AG04450 (cell line): ENCODE measurements at regions not wholly inside any gene's neighbourhood (a gene's known extent, or its start where the extent isn't known, plus 50 kb on each side); places are given as distances from the start of the nearest gene placed in this dataset.

ENCODE experiments used
- CTCF ChIA-PET: fragments of 300-600, 350-600 bp; formaldehyde crosslinking; extraction: SDS; loops from one replicate; lab custom pipeline; 2022; ENCODE audit warnings: antibody characterized with exemption, inconsistent platforms; lab: Charles Lee
- POLR2A ChIA-PET: fragments of 350-600 bp; formaldehyde crosslinking; extraction: SDS; loops from one replicate; lab custom pipeline; 2021; ENCODE audit warnings: antibody characterized with exemption, inconsistent platforms; lab: Yijun Ruan, JAX
- DNase-seq: peaks from one replicate; pipeline ENCODE4 v3.0.0-alpha.2; 2011; ENCODE audit warnings: low read depth, low spot score
- H3K27ac ChIP-seq: one replicate; pipeline ENCODE4 v1.5.1; 2012; ENCODE audit warnings: low read depth, low read length, control low read depth
- H3K27me3 ChIP-seq: one replicate; pipeline ENCODE4 v1.6.0; 2012; ENCODE audit warnings: low read length; ENCODE audit not compliant: control insufficient read depth, insufficient read depth
- H3K4me3 ChIP-seq: 2 replicates; pipeline ENCODE4 v1.5.1; 2011; ENCODE audit warnings: mild to moderate bottlenecking, low read depth, low read length, control low read depth
- H3K9me3 ChIP-seq: 2 replicates; pipeline ENCODE4 v1.5.1; 2012; ENCODE audit warnings: low read length; ENCODE audit not compliant: control insufficient read depth, insufficient read depth
- CTCF ChIP-seq: IDR thresholded peaks from 2 replicates; pipeline ENCODE4 v1.5.1; 2011; ENCODE audit warnings: low read depth, low read length, control low read depth, inconsistent platforms

DNA sequence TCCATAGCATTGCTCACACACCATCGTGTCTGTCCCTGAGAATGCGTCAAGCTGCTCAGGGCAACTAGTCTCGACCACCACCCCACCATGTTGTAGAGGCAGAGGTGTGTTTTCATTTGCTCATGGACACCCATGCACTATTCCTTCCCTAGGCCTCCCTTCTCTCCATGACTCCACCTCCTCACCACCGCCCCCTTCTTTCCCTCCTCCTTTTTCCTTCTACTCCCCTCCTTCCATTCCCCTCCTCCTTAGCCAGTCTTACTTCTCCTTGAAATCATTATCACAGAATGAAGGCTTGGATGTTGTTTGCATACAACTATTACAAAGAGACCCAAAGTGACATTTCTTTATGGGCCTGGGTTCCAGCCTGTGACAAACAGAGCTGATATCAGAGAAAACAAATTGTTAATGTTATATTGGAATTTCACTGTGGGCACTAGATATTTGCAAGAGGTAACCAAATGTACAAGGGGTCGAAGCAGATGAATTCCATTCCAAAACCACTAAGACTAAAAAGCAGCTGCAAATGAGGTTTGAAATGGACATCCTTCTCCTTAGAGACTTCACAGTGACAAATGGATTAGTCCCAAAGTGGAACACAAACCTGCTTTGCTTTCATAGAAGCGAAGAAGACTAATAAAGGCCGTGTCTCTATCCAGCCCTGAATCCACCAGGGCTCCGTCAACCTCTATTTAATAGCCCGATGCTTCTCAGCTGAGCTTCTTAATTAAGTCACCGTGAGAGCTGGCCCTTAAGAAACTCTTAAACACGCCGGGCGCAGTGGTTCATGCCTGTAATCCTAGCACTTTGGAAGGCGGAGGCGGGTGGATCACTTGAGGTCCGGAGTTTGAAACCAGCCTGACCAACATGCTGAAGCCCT is 275.8 kb upstream of the SULF2 start:
- CTCF ChIA-PET, result no interaction called here
- Histone ChIP-seq H3K27me3 (no peaks in the 10 kb centered on the region), H3K9me3 (peaks cover 20% of the 10 kb centered on the region), H3K27ac (no peak overlapping the region), H3K4me3 (no peak overlapping the region)
- no peak for DNase-seq
- TF ChIP-seq CTCF, result no peak
- POLR2A ChIA-PET, result no interaction called here

DNA sequence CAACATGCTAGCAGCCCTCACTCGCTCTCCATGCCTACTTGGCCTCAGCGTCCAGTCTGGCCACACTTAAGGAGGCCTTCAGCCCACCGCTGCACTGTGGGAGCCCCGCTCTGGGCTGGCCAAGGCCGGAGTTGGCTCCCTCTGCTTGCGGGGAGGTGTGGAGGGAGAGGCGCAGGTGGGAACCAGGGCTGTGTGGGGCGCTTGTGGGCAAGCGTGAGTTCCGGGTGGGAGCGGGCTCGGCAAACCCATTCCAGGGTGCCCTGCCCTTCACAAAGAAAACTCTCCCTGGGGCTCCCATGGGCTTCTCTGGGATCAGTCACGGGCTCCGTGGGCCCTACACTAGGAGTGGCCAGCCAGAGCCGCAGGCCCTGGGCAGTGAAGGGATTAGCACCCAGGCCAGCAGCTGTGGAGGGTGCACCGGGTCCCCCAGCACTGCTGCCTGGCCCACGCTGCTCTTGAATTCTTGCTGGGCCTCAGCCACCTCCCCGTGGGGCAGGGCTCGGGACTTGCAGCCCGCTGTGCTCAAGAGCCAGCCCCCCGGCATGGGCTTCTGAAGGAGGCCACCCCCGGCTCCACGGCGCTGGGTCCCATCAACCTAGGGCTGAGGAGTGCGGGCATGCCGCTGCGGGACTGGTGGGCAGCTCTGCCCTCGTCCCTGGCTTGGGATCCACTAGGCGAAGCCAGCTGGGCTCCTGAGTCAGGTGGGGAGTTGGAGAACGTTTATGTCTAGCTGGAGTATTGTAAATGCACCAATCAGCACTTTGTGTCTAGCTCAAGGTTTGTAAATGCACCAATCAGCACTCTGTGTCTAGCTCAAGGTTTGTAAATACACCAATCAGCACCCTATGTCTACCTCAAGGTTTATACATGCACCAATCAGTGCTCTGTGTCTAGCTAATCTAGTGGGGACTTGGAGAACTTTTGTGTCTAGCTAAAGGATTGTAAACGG is 273.6 kb upstream of the SULF2 start:
- Histone ChIP-seq H3K27ac (no peak overlapping the region), H3K9me3 (peaks cover 20% of the 10 kb centered on the region), H3K4me3 (no peak overlapping the region), H3K27me3 (no peaks in the 10 kb centered on the region)
- ChIA-PET POLR2A (no interaction called here), CTCF (no interaction called here)
- no peak for DNase-seq
- no peak for TF ChIP-seq CTCF

- Histone ChIP-seq H3K9me3 (peaks cover 20% of the 10 kb centered on the region), H3K27me3 (no peaks in the 10 kb centered on the region), H3K27ac (no peak overlapping the region), H3K4me3 (no peak overlapping the region)
- TF ChIP-seq CTCF, result no peak
- no peak for DNase-seq
- POLR2A ChIA-PET, result no interaction called here
- CTCF ChIA-PET, result no interaction called here
Observed at GRCh38 chr20:48057739-48058138, 272.5 kb upstream of the SULF2 start.

- no peak for TF ChIP-seq CTCF
- POLR2A ChIA-PET, result no interaction called here
- peaks cover 20% of the 10 kb centered on the region for H3K9me3 ChIP-seq
- CTCF ChIA-PET, result no interaction called here
- DNase-seq, result no peak
- no peaks in the 10 kb centered on the region for H3K27me3 ChIP-seq
- no peak overlapping the region for H3K27ac ChIP-seq
- no peak overlapping the region for H3K4me3 ChIP-seq
Observed at GRCh38 chr20:48057251-48057650, 272.0 kb upstream of the SULF2 start.
